H1 (cell line): ENCODE measurements at regions not wholly inside any gene's neighbourhood (a gene's known extent, or its start where the extent isn't known, plus 50 kb on each side); places are given as distances from the start of the nearest gene placed in this dataset.

Experiments used
- CTCF ChIA-PET: fragments of 300-600 bp; sonication (Branson Sonifier 250); formaldehyde crosslinking; loops from one replicate; lab custom pipeline; 2021; ENCODE audit not compliant: partially characterized antibody; lab: Charles Lee
- POLR2A ChIA-PET: fragments of 300-600 bp; sonication (Branson Sonifier 250); formaldehyde crosslinking; loops from one replicate; lab custom pipeline; 2021; ENCODE audit warnings: inconsistent platforms; ENCODE audit not compliant: partially characterized antibody; lab: Charles Lee
- DNase-seq, 2 experiments: peaks; one replicate each; pipeline versions ENCODE4 v3.0.0 to v3.0.0-alpha.2; 2010 to 2022; ENCODE audit warnings: low spot score in 2 of 2, low read depth in 1 of 2, mixed read lengths in 1 of 2
- FAIRE-seq: peaks from 2 replicates; lab custom pipeline; 2011; peaks lifted over from hg19 to GRCh38; lab: Jason Lieb, UNC
- H2AFZ ChIP-seq: 2 replicates; pipeline ENCODE4 v1.8.1; 2012; ENCODE audit warnings: low read length, inconsistent platforms
- H2AK5ac ChIP-seq: 2 replicates; pipeline ENCODE4 v1.6.1; 2013; ENCODE audit warnings: low read depth, low read length
- H2BK120ac ChIP-seq: replicated peaks from 2 replicates; pipeline ENCODE3; 2013; ENCODE audit warnings: low read depth, low read length, inconsistent platforms
- H2BK12ac ChIP-seq: 2 replicates; pipeline ENCODE4 v1.6.1; 2013; ENCODE audit warnings: low read depth, low read length
- H2BK15ac ChIP-seq: 2 replicates; pipeline ENCODE4 v1.6.1; 2013; ENCODE audit warnings: low read length
- H2BK20ac ChIP-seq: 2 replicates; pipeline ENCODE4 v1.6.1; 2013; ENCODE audit warnings: low read length
- H2BK5ac ChIP-seq: 2 replicates; pipeline ENCODE4 v1.6.1; 2013; ENCODE audit warnings: low read depth, low read length
- H3K14ac ChIP-seq: 2 replicates; pipeline ENCODE4 v1.6.1; 2013; ENCODE audit warnings: inconsistent platforms; ENCODE audit not compliant: insufficient read length
- H3K18ac ChIP-seq: 2 replicates; pipeline ENCODE4 v1.6.1; 2013; ENCODE audit warnings: low read length; ENCODE audit errors: extremely low read depth
- H3K23ac ChIP-seq: 2 replicates; pipeline ENCODE4 v1.6.1; 2013; ENCODE audit warnings: inconsistent platforms; ENCODE audit not compliant: insufficient read length
- H3K23me2 ChIP-seq: 2 replicates; pipeline ENCODE4 v1.6.1; 2013; ENCODE audit warnings: low read depth, low read length
- H3K27ac ChIP-seq: 2 replicates; pipeline ENCODE4 v1.6.1; 2011; ENCODE audit warnings: low read depth, low read length, inconsistent platforms
- H3K27me3 ChIP-seq, 4 experiments: replicated peaks in 1 of 4; 1 replicate in 1 of 4; 2 replicates in 3 of 4; pipeline versions ENCODE4 v1.6.1 to v1.8.1; 2011 to 2013; ENCODE audit warnings: low read length in 3 of 4, mild to moderate bottlenecking in 3 of 4, inconsistent platforms in 2 of 4, mixed read lengths in 2 of 4, moderate library complexity in 1 of 4; ENCODE audit not compliant: control insufficient read depth in 3 of 4, insufficient read depth in 3 of 4; ENCODE audit errors: extremely low read depth in 1 of 4
- H3K36me3 ChIP-seq, 4 experiments: 2 replicates each; pipeline versions ENCODE4 v1.6.1 to v1.8.1; 2011 to 2013; ENCODE audit warnings: mild to moderate bottlenecking in 4 of 4, low read length in 3 of 4, moderate library complexity in 2 of 4, control low read depth in 1 of 4, inconsistent platforms in 1 of 4; ENCODE audit not compliant: insufficient read depth in 4 of 4, control insufficient read depth in 2 of 4
- H3K4ac ChIP-seq: replicated peaks from 2 replicates; pipeline ENCODE3; 2013; ENCODE audit warnings: low read length, low read depth, mixed read lengths, inconsistent platforms; ENCODE audit not compliant: insufficient read length
- H3K4me1 ChIP-seq, 4 experiments: replicated peaks in 1 of 4; 1 replicate in 1 of 4; 2 replicates in 3 of 4; pipeline versions ENCODE4 v1.6.1 to v1.8.1; 2011 to 2013; ENCODE audit warnings: low read length in 3 of 4, inconsistent platforms in 2 of 4, mixed read lengths in 1 of 4; ENCODE audit not compliant: insufficient read depth in 4 of 4, control insufficient read depth in 3 of 4
- H3K4me2 ChIP-seq, 2 experiments: 2 replicates each; pipeline versions ENCODE4 v1.6.1 to v1.8.1; 2011 to 2013; ENCODE audit warnings: low read depth in 2 of 2, low read length in 2 of 2, control low read depth in 1 of 2, inconsistent platforms in 1 of 2, mild to moderate bottlenecking in 1 of 2; ENCODE audit not compliant: insufficient read depth in 1 of 2
- H3K4me3 ChIP-seq, 4 experiments: fragments of 200-600, 300-600 bp in 1 of 4; sonication (generic), shearing (Covaris generic), sonication (Bioruptor Twin) in 1 of 4; 2 replicates each; pipeline versions ENCODE4 v1.5.1 to v1.8.1; 2011 to 2016; ENCODE audit warnings: low read length in 4 of 4, low read depth in 3 of 4, control low read depth in 2 of 4, inconsistent platforms in 2 of 4, mild to moderate bottlenecking in 2 of 4, mixed read lengths in 1 of 4, moderate library complexity in 1 of 4; ENCODE audit not compliant: insufficient read depth in 2 of 4; ENCODE audit errors: extremely low read depth in 1 of 4
- H3K56ac ChIP-seq: replicated peaks from 2 replicates; pipeline ENCODE3; 2013; ENCODE audit warnings: low read depth, mild to moderate bottlenecking, mixed read lengths, low read length, inconsistent platforms; ENCODE audit not compliant: insufficient read length
- H3K79me1 ChIP-seq: 2 replicates; pipeline ENCODE4 v1.6.1; 2013; ENCODE audit warnings: low read depth, low read length, control low read depth
- H3K79me2 ChIP-seq, 2 experiments: 2 replicates each; pipeline versions ENCODE4 v1.6.1 to v1.8.1; 2012 to 2013; ENCODE audit warnings: low read length in 2 of 2, mild to moderate bottlenecking in 2 of 2, inconsistent platforms in 1 of 2; ENCODE audit not compliant: insufficient read depth in 2 of 2, control insufficient read depth in 1 of 2
- H3K9ac ChIP-seq, 4 experiments: replicated peaks in 1 of 4; 1 replicate in 1 of 4; 2 replicates in 3 of 4; pipeline versions ENCODE4 v1.6.1 to v1.8.1; 2011 to 2013; ENCODE audit warnings: low read depth in 3 of 4, low read length in 3 of 4, control low read depth in 2 of 4, mild to moderate bottlenecking in 2 of 4, moderate library complexity in 2 of 4, inconsistent platforms in 1 of 4; ENCODE audit errors: extremely low read depth in 1 of 4
- H3K9me3 ChIP-seq, 2 experiments: 2 replicates each; pipeline versions ENCODE4 v1.6.1 to v1.8.1; 2012 to 2013; ENCODE audit warnings: mild to moderate bottlenecking in 2 of 2, moderate library complexity in 2 of 2, control low read depth in 1 of 2, inconsistent platforms in 1 of 2, low read depth in 1 of 2, low read length in 1 of 2, mixed read lengths in 1 of 2; ENCODE audit not compliant: insufficient read depth in 2 of 2
- H4K20me1 ChIP-seq, 2 experiments: replicated peaks in 1 of 2; 2 replicates each; pipeline versions ENCODE3 to v1.8.1; 2011 to 2013; ENCODE audit warnings: inconsistent platforms in 2 of 2, low read length in 2 of 2, mild to moderate bottlenecking in 1 of 2; ENCODE audit not compliant: insufficient read depth in 2 of 2, control insufficient read depth in 1 of 2
- H4K5ac ChIP-seq: 2 replicates; pipeline ENCODE4 v1.6.1; 2013; ENCODE audit warnings: low read length, low read depth, mixed read lengths, inconsistent platforms; ENCODE audit not compliant: insufficient read length
- H4K8ac ChIP-seq: 2 replicates; pipeline ENCODE4 v1.8.0; 2013; ENCODE audit warnings: mild to moderate bottlenecking, moderate library complexity, low read length, inconsistent platforms; ENCODE audit not compliant: insufficient read depth; ENCODE audit errors: extremely low read depth
- H4K91ac ChIP-seq: replicated peaks from 2 replicates; pipeline ENCODE3; 2013; ENCODE audit warnings: low read length, mixed read lengths, inconsistent platforms; ENCODE audit not compliant: insufficient read length
- BACH1 ChIP-seq: IDR thresholded peaks from 2 replicates; pipeline ENCODE4 v1.6.1; 2012; ENCODE audit warnings: low read length, improper control_type of control experiment
- CEBPB ChIP-seq: IDR thresholded peaks from 2 replicates; pipeline ENCODE4 v1.6.1; 2012; ENCODE audit warnings: low read depth, low read length
- CHD2 ChIP-seq: IDR thresholded peaks from 2 replicates; pipeline ENCODE4 v1.6.1; 2012; ENCODE audit warnings: low read length, improper control_type of control experiment
- JUND ChIP-seq: IDR thresholded peaks from 2 replicates; pipeline ENCODE4 v1.6.1; 2011; ENCODE audit warnings: mild to moderate bottlenecking, improper control_type of control experiment, low read length
- MAFK ChIP-seq: IDR thresholded peaks from 2 replicates; pipeline ENCODE4 v1.6.1; 2012; ENCODE audit warnings: low read depth, mild to moderate bottlenecking, improper control_type of control experiment, low read length
- POLR2AphosphoS5 ChIP-seq: IDR thresholded peaks from 2 replicates; pipeline ENCODE4 v1.6.1; 2011; ENCODE audit warnings: low read depth, low read length
- SRF ChIP-seq: IDR thresholded peaks from 2 replicates; pipeline ENCODE4 v1.6.1; 2011; ENCODE audit warnings: mild to moderate bottlenecking, low read depth, low read length, moderate library complexity
- WGBS, 2 experiments: shearing (Covaris generic) in 1 of 2; methylation state at CpG; one replicate each; pipeline versions ENCODE4 v1.1.6 to v1.1.7; 2013 to 2015; ENCODE audit warnings: low lambda C conversion rate in 2 of 2, mixed read lengths in 2 of 2, inconsistent platforms in 1 of 2, low coverage in 1 of 2, missing lambda C conversion rate in 1 of 2; ENCODE audit not compliant: insufficient replicate concordance in 2 of 2, insufficient coverage in 1 of 2, insufficient read length in 1 of 2; ENCODE audit errors: extremely low coverage in 1 of 2, missing lambda C conversion rate in 1 of 2; 5-methylcytosine and 5-hydroxymethylcytosine counted together

DNA sequence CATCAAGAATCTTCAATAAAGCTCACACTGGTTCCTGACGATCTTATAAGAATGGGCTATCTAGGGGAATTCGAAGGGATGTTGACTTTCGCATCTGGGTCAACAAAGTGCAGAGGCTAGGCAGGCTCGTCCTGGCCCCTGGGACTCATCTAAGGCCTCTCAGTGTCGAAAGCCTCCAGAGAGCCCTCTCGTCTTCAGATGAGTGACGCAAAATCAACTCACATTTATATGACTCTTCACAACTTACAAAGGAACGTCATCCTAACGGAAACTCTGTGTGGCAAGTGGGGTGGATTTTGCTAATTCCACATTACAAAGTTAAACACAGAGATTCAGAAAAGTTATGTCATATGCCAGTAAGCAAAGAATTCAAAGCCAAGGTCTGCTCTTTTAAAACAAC lies 270.5 kb upstream of the EXOC2 start:
- H4K91ac ChIP-seq: no peak overlapping the region
- ChIA-PET POLR2A (no interaction called here), CTCF (interaction anchor here (0.6 kb wide), 1 partner anchor 35 kb away, joined by 3 read pairs; no protein-coding TSS in a partner anchor)
- H4K20me1 ChIP-seq: no peaks in the 10 kb centered on the region
- no peaks in the 10 kb centered on the region for H3K79me1 ChIP-seq
- H3K27ac ChIP-seq: no peak overlapping the region
- no peak overlapping the region for H3K14ac ChIP-seq
- H3K23ac ChIP-seq: no peak overlapping the region
- no peak overlapping the region for H3K56ac ChIP-seq
- no peak overlapping the region for H2BK120ac ChIP-seq
- no peak overlapping the region for H3K4ac ChIP-seq
- no peak overlapping the region for H3K4me3 ChIP-seq
- H3K18ac ChIP-seq: no peak overlapping the region
- no peak overlapping the region for H2AK5ac ChIP-seq
- no peak overlapping the region for H2BK12ac ChIP-seq
- no peaks in the 10 kb centered on the region for H3K9me3 ChIP-seq
- H4K5ac ChIP-seq: no peak overlapping the region
- H2BK15ac ChIP-seq: no peak overlapping the region
- no peak overlapping the region for H4K8ac ChIP-seq
- FAIRE-seq (no peak), DNase-seq (no peak)
- no peaks in the 10 kb centered on the region for H3K27me3 ChIP-seq
- H3K4me2 ChIP-seq: no peak overlapping the region
- H3K23me2 ChIP-seq: no peaks in the 10 kb centered on the region
- H3K9ac ChIP-seq: no peak overlapping the region
- H2BK20ac ChIP-seq: no peak overlapping the region
- H2AFZ ChIP-seq: no peak overlapping the region; the same call in 1 of the 2 replicates
- H2BK5ac ChIP-seq: no peak overlapping the region
- peaks cover 0 to 3% (median 0%) of the 10 kb centered on the region in 4 experiments; a peak in 2 of 7 replicates for H3K4me1 ChIP-seq
- H3K36me3 ChIP-seq: no peaks in the 10 kb centered on the region
- no peaks in the 10 kb centered on the region for H3K79me2 ChIP-seq
- WGBS, 2 experiments: 94% methylated on average over 9 of the region's 9 CpGs; no CpG with 5 or more reads in 1 of the 2 experiments
- no peak for TF ChIP-seq SRF
- TF ChIP-seq JUND: no peak
- no peak for TF ChIP-seq CEBPB
- no peak for TF ChIP-seq CHD2
- no peak for TF ChIP-seq MAFK
- TF ChIP-seq POLR2AphosphoS5: no peak
- TF ChIP-seq BACH1: no peak
